Fibroblast of lung (primary cell): ENCODE measurements at regions not wholly inside any gene's neighbourhood (a gene's known extent, or its start where the extent isn't known, plus 50 kb on each side); places are given as distances from the start of the nearest gene placed in this dataset.

Experiments
- EZH2 ChIP-seq: IDR thresholded peaks from 2 replicates; pipeline ENCODE4 v1.5.1; 2012; ENCODE audit warnings: low read length, control low read depth, mild to moderate bottlenecking; ENCODE audit errors: missing control alignments
- TF ChIP-seq, protein P1 (sequence below), 2 donors: IDR thresholded peaks in 1 of 2; conservative IDR thresholded peaks in 1 of 2; 1 replicate in 1 of 2; 2 replicates in 1 of 2; pipeline ENCODE4 v1.5.1; 2011 to 2012; ENCODE audit warnings: low read length in 2 of 2, control low read depth in 1 of 2, inconsistent platforms in 1 of 2, low read depth in 1 of 2, mild to moderate bottlenecking in 1 of 2

DNA sequence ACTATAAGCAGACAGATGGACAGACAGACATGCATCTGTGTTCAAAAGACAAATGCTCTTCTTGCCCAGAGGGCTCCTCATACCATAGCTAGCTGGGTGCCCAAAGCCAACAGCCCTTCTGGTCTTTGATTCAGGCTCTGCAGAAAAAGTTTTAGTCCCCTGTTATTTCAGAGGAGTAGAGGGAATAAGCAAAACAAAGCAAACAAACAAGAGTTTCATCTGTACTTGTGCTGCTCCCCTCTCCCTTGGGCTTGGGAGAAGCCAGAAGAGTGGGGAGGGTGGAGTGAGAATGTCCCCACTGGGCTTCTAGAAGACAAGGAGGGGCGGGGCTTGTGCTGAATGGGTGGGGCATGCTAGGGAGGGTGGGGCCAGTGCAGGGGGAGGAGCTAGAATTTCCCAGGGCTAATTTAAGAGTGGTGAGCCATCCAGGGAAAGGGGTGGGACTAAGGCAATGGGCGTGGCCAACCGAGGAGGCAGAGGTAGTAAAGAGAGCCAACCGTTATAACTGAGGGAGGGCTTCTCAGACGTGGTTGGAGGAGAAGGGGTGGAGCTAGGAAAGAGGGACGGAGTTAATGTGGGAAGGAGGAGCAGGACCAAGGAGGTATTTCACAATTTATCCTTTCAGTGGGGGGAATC lies 101.2 kb upstream of the MGMT start:
- TF ChIP-seq, protein P1, sequence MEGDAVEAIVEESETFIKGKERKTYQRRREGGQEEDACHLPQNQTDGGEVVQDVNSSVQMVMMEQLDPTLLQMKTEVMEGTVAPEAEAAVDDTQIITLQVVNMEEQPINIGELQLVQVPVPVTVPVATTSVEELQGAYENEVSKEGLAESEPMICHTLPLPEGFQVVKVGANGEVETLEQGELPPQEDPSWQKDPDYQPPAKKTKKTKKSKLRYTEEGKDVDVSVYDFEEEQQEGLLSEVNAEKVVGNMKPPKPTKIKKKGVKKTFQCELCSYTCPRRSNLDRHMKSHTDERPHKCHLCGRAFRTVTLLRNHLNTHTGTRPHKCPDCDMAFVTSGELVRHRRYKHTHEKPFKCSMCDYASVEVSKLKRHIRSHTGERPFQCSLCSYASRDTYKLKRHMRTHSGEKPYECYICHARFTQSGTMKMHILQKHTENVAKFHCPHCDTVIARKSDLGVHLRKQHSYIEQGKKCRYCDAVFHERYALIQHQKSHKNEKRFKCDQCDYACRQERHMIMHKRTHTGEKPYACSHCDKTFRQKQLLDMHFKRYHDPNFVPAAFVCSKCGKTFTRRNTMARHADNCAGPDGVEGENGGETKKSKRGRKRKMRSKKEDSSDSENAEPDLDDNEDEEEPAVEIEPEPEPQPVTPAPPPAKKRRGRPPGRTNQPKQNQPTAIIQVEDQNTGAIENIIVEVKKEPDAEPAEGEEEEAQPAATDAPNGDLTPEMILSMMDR (conservative IDR thresholded peaks at IDR 0.05 in 1 of 2, IDR thresholded peaks at IDR 0.05 in 1 of 2; ENCODE audit: low read depth in 1 of 2, low read length in 2 of 2), result no peak
- no peak for TF ChIP-seq EZH2
